Liver (tissue), 8 donors: ENCODE measurements at regions not wholly inside any gene's neighbourhood (a gene's known extent, or its start where the extent isn't known, plus 50 kb on each side); places are given as distances from the start of the nearest gene placed in this dataset.

ENCODE experiments used
- DNase-seq: peaks from one replicate; pipeline ENCODE4 v3.0.0-alpha.2; 2017; ENCODE audit warnings: low spot score
- H3K27ac ChIP-seq, 2 donors: one replicate each; pipeline ENCODE4 v1.7.0; 2013; ENCODE audit warnings: inconsistent platforms in 2 of 2, low read length in 2 of 2, control low read depth in 1 of 2, low read depth in 1 of 2, mild to moderate bottlenecking in 1 of 2
- H3K27me3 ChIP-seq, 4 donors: one replicate each; pipeline versions ENCODE4 v1.6.1 to v1.7.0; 2013; ENCODE audit warnings: low read length in 3 of 4, inconsistent platforms in 1 of 4, mild to moderate bottlenecking in 1 of 4, moderate library complexity in 1 of 4; ENCODE audit not compliant: control insufficient read depth in 4 of 4, insufficient read depth in 4 of 4
- H3K36me3 ChIP-seq, 4 donors: one replicate each; pipeline versions ENCODE4 v1.6.1 to v1.7.0; 2013; ENCODE audit warnings: low read length in 3 of 4, mild to moderate bottlenecking in 3 of 4, low read depth in 1 of 4, moderate library complexity in 1 of 4; ENCODE audit not compliant: control insufficient read depth in 4 of 4, insufficient read depth in 3 of 4
- H3K4me1 ChIP-seq, 4 donors: one replicate each; pipeline versions ENCODE4 v1.6.1 to v1.7.0; 2013; ENCODE audit warnings: low read length in 3 of 4, mild to moderate bottlenecking in 3 of 4, moderate library complexity in 1 of 4; ENCODE audit not compliant: control insufficient read depth in 4 of 4, insufficient read depth in 4 of 4
- H3K4me3 ChIP-seq, 3 donors: one replicate each; pipeline versions ENCODE4 v1.6.1 to v1.7.0; 2013; ENCODE audit warnings: low read length in 3 of 3, control low read depth in 1 of 3, low read depth in 1 of 3, mild to moderate bottlenecking in 1 of 3
- H3K9ac ChIP-seq, 2 donors: one replicate each; pipeline ENCODE4 v1.7.0; 2013; ENCODE audit warnings: low read length in 2 of 2, mild to moderate bottlenecking in 2 of 2, moderate library complexity in 2 of 2, control low read depth in 1 of 2, low read depth in 1 of 2
- H3K9me3 ChIP-seq, 4 donors: one replicate each; pipeline versions ENCODE4 v1.6.1 to v1.7.0; 2013; ENCODE audit warnings: low read length in 3 of 4; ENCODE audit not compliant: control insufficient read depth in 4 of 4
- ATF3 ChIP-seq: IDR thresholded peaks from 2 replicates; pipeline ENCODE4 v1.6.1; 2016; ENCODE audit warnings: antibody characterized with exemption
- CTCF ChIP-seq: fragments of 150-350 bp; IDR thresholded peaks from 2 replicates; pipeline ENCODE4 v1.5.1; 2017; ENCODE audit warnings: improper control_type of control experiment, low read depth, low read length; ENCODE audit not compliant: missing input control
- EGR1 ChIP-seq, 2 donors: IDR thresholded peaks; 2 replicates each; pipeline ENCODE4 v1.6.1; 2016 to 2018; ENCODE audit warnings: antibody characterized with exemption in 2 of 2, low read depth in 2 of 2
- FOXA2 ChIP-seq: IDR thresholded peaks from 2 replicates; pipeline ENCODE4 v1.6.1; 2016; ENCODE audit warnings: antibody characterized with exemption
- GABPA ChIP-seq, 2 donors: IDR thresholded peaks in 1 of 2; conservative IDR thresholded peaks in 1 of 2; 2 replicates each; pipeline ENCODE4 v1.6.1; 2016; ENCODE audit warnings: antibody characterized with exemption in 2 of 2, mild to moderate bottlenecking in 1 of 2, moderate library complexity in 1 of 2
- HNF4A ChIP-seq, 2 donors: conservative IDR thresholded peaks; 2 replicates each; pipeline ENCODE4 v1.6.1; 2016; ENCODE audit warnings: antibody characterized with exemption in 2 of 2, mild to moderate bottlenecking in 2 of 2
- HNF4G ChIP-seq: IDR thresholded peaks from 2 replicates; pipeline ENCODE4 v1.6.1; 2016; ENCODE audit warnings: antibody characterized with exemption
- JUND ChIP-seq, 2 donors: IDR thresholded peaks; 2 replicates each; pipeline ENCODE4 v1.6.1; 2016; ENCODE audit warnings: antibody characterized with exemption in 2 of 2
- MAX ChIP-seq: IDR thresholded peaks from 2 replicates; pipeline ENCODE4 v1.6.1; 2016; ENCODE audit warnings: antibody characterized with exemption
- NR2F2 ChIP-seq: IDR thresholded peaks from 2 replicates; pipeline ENCODE4 v1.6.1; 2016; ENCODE audit warnings: antibody characterized with exemption
- RAD21 ChIP-seq, 2 donors: IDR thresholded peaks; 2 replicates each; pipeline ENCODE4 v1.6.1; 2016; ENCODE audit warnings: antibody characterized with exemption in 2 of 2, mild to moderate bottlenecking in 2 of 2
- REST ChIP-seq: IDR thresholded peaks from 2 replicates; pipeline ENCODE4 v1.6.1; 2016; ENCODE audit warnings: antibody characterized with exemption, mild to moderate bottlenecking
- RXRA ChIP-seq, 2 donors: IDR thresholded peaks; 2 replicates each; pipeline ENCODE4 v1.6.1; 2017 to 2018; ENCODE audit warnings: antibody characterized with exemption in 2 of 2, mild to moderate bottlenecking in 1 of 2
- SP1 ChIP-seq: IDR thresholded peaks from 2 replicates; pipeline ENCODE4 v1.6.1; 2018; ENCODE audit warnings: antibody characterized with exemption, mild to moderate bottlenecking
- TAF1 ChIP-seq: conservative IDR thresholded peaks from 2 replicates; pipeline ENCODE4 v1.6.1; 2016; ENCODE audit warnings: antibody characterized with exemption, mild to moderate bottlenecking
- YY1 ChIP-seq: IDR thresholded peaks from 2 replicates; pipeline ENCODE4 v1.6.1; 2016; ENCODE audit warnings: antibody characterized with exemption, mild to moderate bottlenecking
- WGBS: extraction: QIAGEN DNeasy Blood & Tissue Kit; methylation state at CpG from one replicate; pipeline ENCODE4 v1.1.7; 2013; 5-methylcytosine and 5-hydroxymethylcytosine counted together
- donor health status: healthy.
- donor health status: healthy.
- donor health status: healthy.
- donor health status: healthy.
- donor health status: healthy.

GRCh38 chr3:44120721-44121582 is 120.7 kb upstream of the TOPAZ1 start:
- no peaks in the 10 kb centered on the region for H3K4me1 ChIP-seq

GRCh38 chr3:44125246-44125645 is 116.4 kb upstream of the TOPAZ1 start:
- H3K27ac ChIP-seq: no peak overlapping the region
- H3K9me3 ChIP-seq: peaks cover 0 to 6% (median 0%) of the 10 kb centered on the region in 4 donors
- H3K36me3 ChIP-seq: no peaks in the 10 kb centered on the region
- H3K4me1 ChIP-seq: no peaks in the 10 kb centered on the region
- WGBS: 67% methylated on average over 2 of the region's 2 CpGs
- H3K9ac ChIP-seq: no peak overlapping the region
- DNase-seq: no peak
- H3K4me3 ChIP-seq: no peak overlapping the region
- no peaks in the 10 kb centered on the region for H3K27me3 ChIP-seq
- no peak for TF ChIP-seq EGR1 (IDR thresholded peaks at IDR 0.05; ENCODE audit: low read depth in 2 of 2)
- TF ChIP-seq ATF3: no peak
- TF ChIP-seq SP1: no peak
- TF ChIP-seq TAF1: no peak
- no peak for TF ChIP-seq NR2F2
- TF ChIP-seq GABPA (IDR thresholded peaks at IDR 0.05 in 1 of 2, conservative IDR thresholded peaks at IDR 0.05 in 1 of 2): no peak
- no peak for TF ChIP-seq MAX
- no peak for TF ChIP-seq YY1
- no peak for TF ChIP-seq FOXA2
- TF ChIP-seq RXRA (IDR thresholded peaks at IDR 0.05): no peak
- no peak for TF ChIP-seq REST

More at GRCh38 chr3:44120721-44121582, 120.7 kb upstream of the TOPAZ1 start:
- Histone ChIP-seq H3K9me3 (peaks cover 0 to 6% (median 0%) of the 10 kb centered on the region in 4 donors), H3K27me3 (peaks cover 0 to 4% (median 0%) of the 10 kb centered on the region in 4 donors), H3K9ac (no peak overlapping the region), H3K27ac (no peak overlapping the region), H3K4me3 (no peak overlapping the region), H3K36me3 (no peaks in the 10 kb centered on the region)
- WGBS: 73% methylated on average over 6 of the region's 6 CpGs
- TF ChIP-seq JUND (IDR thresholded peaks at IDR 0.05): no peak
- TF ChIP-seq NR2F2: no peak
- DNase-seq: no peak

GRCh38 chr3:44125882-44126281 is 115.8 kb upstream of the TOPAZ1 start:
- H3K4me1 ChIP-seq: no peaks in the 10 kb centered on the region
- H3K9me3 ChIP-seq: peaks cover 0 to 6% (median 0%) of the 10 kb centered on the region in 4 donors
- 68% methylated on average over 4 of the region's 4 CpGs for WGBS
- no peak overlapping the region for H3K9ac ChIP-seq
- DNase-seq: no peak
- H3K4me3 ChIP-seq: no peak overlapping the region
- H3K27me3 ChIP-seq: no peaks in the 10 kb centered on the region
- no peaks in the 10 kb centered on the region for H3K36me3 ChIP-seq
- no peak overlapping the region for H3K27ac ChIP-seq
- no peak for TF ChIP-seq ATF3
- TF ChIP-seq RXRA (IDR thresholded peaks at IDR 0.05): no peak
- TF ChIP-seq MAX: no peak
- TF ChIP-seq RAD21 (IDR thresholded peaks at IDR 0.05): no peak
- no peak for TF ChIP-seq HNF4A (conservative IDR thresholded peaks at IDR 0.05)
- no peak for TF ChIP-seq CTCF
- no peak for TF ChIP-seq HNF4G
- TF ChIP-seq GABPA (IDR thresholded peaks at IDR 0.05 in 1 of 2, conservative IDR thresholded peaks at IDR 0.05 in 1 of 2): no peak
- TF ChIP-seq YY1: no peak
- no peak for TF ChIP-seq REST
- no peak for TF ChIP-seq FOXA2
- TF ChIP-seq SP1: no peak
